CD4-positive, alpha-beta T cell treated with Interferon alpha-2 for 1 hour (primary cell): ENCODE measurements at regions not wholly inside any gene's neighbourhood (a gene's known extent, or its start where the extent isn't known, plus 50 kb on each side); places are given as distances from the start of the nearest gene placed in this dataset.

Experiments used
- DNase-seq, 2 donors: peaks; one replicate each; pipeline ENCODE4 v3.0.0-alpha.2; 2020 to 2022

GRCh38 chr3:159629329-159630084, 359.1 kb upstream of the IL12A start:
- DNase-seq: no peak

GRCh38 chr3:159631226-159631625, 357.4 kb upstream of the IL12A start:
- no peak for DNase-seq

GRCh38 chr3:159632128-159632527, 356.5 kb upstream of the IL12A start:
- DNase-seq: no peak

GRCh38 chr3:159632851-159633250, 355.8 kb upstream of the IL12A start:
- DNase-seq: no peak

- DNase-seq: no peak
Observed at GRCh38 chr3:159634483-159634882, 354.2 kb upstream of the IL12A start.

GRCh38 chr3:159635047-159635641, 353.5 kb upstream of the IL12A start:
- DNase-seq: no peak

GRCh38 chr3:159637883-159638542, 350.6 kb upstream of the IL12A start:
- no peak for DNase-seq

- DNase-seq: no peak
Observed at GRCh38 chr3:159640225-159640624, 348.4 kb upstream of the IL12A start.

GRCh38 chr3:159643406-159643805, 345.2 kb upstream of the IL12A start:
- no peak for DNase-seq

- DNase-seq: no peak
Observed at GRCh38 chr3:159645874-159646273, 342.8 kb upstream of the IL12A start.

- no peak for DNase-seq
Observed at GRCh38 chr3:159649951-159650350, 338.7 kb upstream of the IL12A start.

- DNase-seq: no peak
Observed at GRCh38 chr3:159650726-159651125, 337.9 kb upstream of the IL12A start.

GRCh38 chr3:159652452-159652851, 336.2 kb upstream of the IL12A start:
- no peak for DNase-seq

- DNase-seq: no peak
Observed at GRCh38 chr3:159654183-159655134, 334.2 kb upstream of the IL12A start.

- DNase-seq: no peak
Observed at GRCh38 chr3:159655202-159655601, 333.4 kb upstream of the IL12A start.

GRCh38 chr3:159657176-159657575, 331.5 kb upstream of the IL12A start:
- DNase-seq: no peak

- no peak for DNase-seq
Observed at GRCh38 chr3:159657629-159658028, 331.0 kb upstream of the IL12A start.

- no peak for DNase-seq
Observed at GRCh38 chr3:159660326-159660725, 328.3 kb upstream of the IL12A start.

GRCh38 chr3:159660901-159661300, 327.7 kb upstream of the IL12A start:
- DNase-seq: no peak

GRCh38 chr3:159662549-159662948, 326.1 kb upstream of the IL12A start:
- no peak for DNase-seq

- no peak for DNase-seq
Observed at GRCh38 chr3:159664006-159664405, 324.6 kb upstream of the IL12A start.

GRCh38 chr3:159664653-159665052, 324.0 kb upstream of the IL12A start:
- no peak for DNase-seq

- DNase-seq: no peak
Observed at GRCh38 chr3:159667261-159667660, 321.4 kb upstream of the IL12A start.
